ENCODE measurements at regions not wholly inside any gene's neighbourhood (a gene's known extent, or its start where the extent isn't known, plus 50 kb on each side); places are given as distances from the start of the nearest gene placed in this dataset.

GRCh38 chr1:60695716-60696171 lies 386.6 kb upstream of the NFIA start:
- no peak for TF ChIP-seq CTCF (IDR thresholded peaks at IDR 0.05)
- no peak for TF ChIP-seq POLR2A (IDR thresholded peaks at IDR 0.05)
- no peak for TF ChIP-seq POLR2AphosphoS5 (IDR thresholded peaks at IDR 0.05)

All from breast epithelium (tissue), 3 donors.